ENCODE measurements at regions not wholly inside any gene's neighbourhood (a gene's known extent, or its start where the extent isn't known, plus 50 kb on each side); places are given as distances from the start of the nearest gene placed in this dataset.
"Not testable (repeated sequence)": the region's sequence is repeated elsewhere in the genome, so short reads cannot be mapped to it uniquely, and the experiment has no call there.

- no peak overlapping the region for H3K27ac ChIP-seq
- no peak for TF ChIP-seq CTCF (IDR thresholded peaks at IDR 0.05)
- H3K36me3 ChIP-seq, result no peaks in the 10 kb centered on the region
- no peak overlapping the region for H3K4me3 ChIP-seq
- ATAC-seq (ENCODE audit: insufficient number of reproducible peaks, low FRiP score, low read depth) (no peak), DNase-seq (ENCODE audit: low spot score) (no peak)
- H3K9me3 ChIP-seq, result no peaks in the 10 kb centered on the region
- no peaks in the 10 kb centered on the region for H3K27me3 ChIP-seq (replicated peaks; ENCODE audit: insufficient read depth)
- H3K4me1 ChIP-seq (ENCODE audit: control insufficient read depth in 1 of 2, low read depth in 2 of 2), result no peaks in the 10 kb centered on the region
Measured at GRCh38 chr21:17697473-17697872, 84.8 kb upstream of the BTG3 start.

- ATAC-seq (ENCODE audit: insufficient number of reproducible peaks, low FRiP score, low read depth); H3K36me3 ChIP-seq; H3K27me3 ChIP-seq (replicated peaks; ENCODE audit: insufficient read depth); H3K4me1 ChIP-seq (ENCODE audit: control insufficient read depth in 1 of 2, low read depth in 2 of 2); H3K27ac ChIP-seq; DNase-seq (ENCODE audit: low spot score); H3K4me3 ChIP-seq; H3K9me3 ChIP-seq: not testable (repeated sequence)
Measured at GRCh38 chr21:17694416-17694815, 81.7 kb upstream of the BTG3 start.

GRCh38 chr21:17693801-17694200 lies 81.1 kb upstream of the BTG3 start:
- Histone ChIP-seq H3K36me3 (no peaks in the 10 kb centered on the region), H3K4me1 (ENCODE audit: control insufficient read depth in 1 of 2, low read depth in 2 of 2) (peaks cover 4 to 12% of the 10 kb centered on the region in 2 donors), H3K27ac (no peak overlapping the region), H3K9me3 (no peaks in the 10 kb centered on the region), H3K4me3 (no peak overlapping the region), H3K27me3 (replicated peaks; ENCODE audit: insufficient read depth) (no peaks in the 10 kb centered on the region)
- DNase-seq (ENCODE audit: low spot score), result no peak
- TF ChIP-seq CTCF (IDR thresholded peaks at IDR 0.05), result no peak
- ATAC-seq (ENCODE audit: insufficient number of reproducible peaks, low FRiP score, low read depth), result no peak

- Histone ChIP-seq H3K27ac (no peak overlapping the region), H3K9me3 (no peaks in the 10 kb centered on the region), H3K27me3 (replicated peaks; ENCODE audit: insufficient read depth) (no peaks in the 10 kb centered on the region), H3K36me3 (no peaks in the 10 kb centered on the region), H3K4me3 (no peak overlapping the region), H3K4me1 (ENCODE audit: control insufficient read depth in 1 of 2, low read depth in 2 of 2) (peaks cover 4 to 15% of the 10 kb centered on the region in 2 donors)
- DNase-seq (ENCODE audit: low spot score) (no peak), ATAC-seq (ENCODE audit: insufficient number of reproducible peaks, low FRiP score, low read depth) (no peak)
- no peak for TF ChIP-seq CTCF (IDR thresholded peaks at IDR 0.05)
Measured at GRCh38 chr21:17690078-17690494, 77.4 kb upstream of the BTG3 start.

GRCh38 chr21:17688912-17689874 lies 76.5 kb upstream of the BTG3 start:
- Histone ChIP-seq H3K4me1 (ENCODE audit: control insufficient read depth in 1 of 2, low read depth in 2 of 2) (peaks cover 4 to 15% of the 10 kb centered on the region in 2 donors), H3K36me3 (no peaks in the 10 kb centered on the region), H3K27ac (no peak overlapping the region), H3K9me3 (no peaks in the 10 kb centered on the region), H3K27me3 (replicated peaks; ENCODE audit: insufficient read depth) (no peaks in the 10 kb centered on the region), H3K4me3 (no peak overlapping the region)
- ATAC-seq (ENCODE audit: insufficient number of reproducible peaks, low FRiP score, low read depth) (no peak), DNase-seq (ENCODE audit: low spot score) (no peak)
- TF ChIP-seq CTCF (IDR thresholded peaks at IDR 0.05), result no peak

Data from thoracic aorta (tissue), 2 donors.